ENCODE measurements at regions not wholly inside any gene's neighbourhood (a gene's known extent, or its start where the extent isn't known, plus 50 kb on each side); places are given as distances from the start of the nearest gene placed in this dataset.

DNA sequence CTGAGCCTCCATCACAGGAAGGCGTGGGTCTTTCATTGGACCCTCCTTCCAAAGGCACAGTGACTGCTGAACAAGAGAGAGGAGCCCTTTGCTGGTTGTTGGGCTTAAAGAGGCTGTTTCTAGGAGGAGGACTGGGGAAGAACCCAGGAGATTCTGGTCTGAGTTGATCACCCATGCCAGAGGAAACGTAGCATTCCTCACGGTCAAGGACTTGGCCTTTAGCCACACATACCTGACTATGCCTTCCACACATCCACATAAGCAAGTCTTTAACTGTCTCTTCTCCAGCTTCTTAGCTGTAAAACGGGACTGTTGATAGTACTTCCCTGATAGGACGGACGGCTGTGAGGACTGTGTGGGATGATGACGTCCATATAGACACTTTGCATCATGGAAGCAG is 149.8 kb upstream of the IRX3 start:
- Histone ChIP-seq H3K79me2 (replicated peaks; ENCODE audit: insufficient read depth) (no peaks in the 10 kb centered on the region), H3K9me2 (ENCODE audit: insufficient read depth) (0 out of 2 replicates have a peak, but pooled peaks cover 8% of the 10 kb centered on the region), H3K27ac (ENCODE audit: low read depth) (no peak overlapping the region), H2AFZ (no peak overlapping the region), H3K27me3 (ENCODE audit: insufficient read depth) (no peaks in the 10 kb centered on the region), H3K36me3 (ENCODE audit: insufficient read depth) (no peaks in the 10 kb centered on the region), H4K20me1 (replicated peaks; ENCODE audit: insufficient read depth) (no peaks in the 10 kb centered on the region), H3K4me1 (ENCODE audit: insufficient read depth) (no peaks in the 10 kb centered on the region), H3K4me2 (no peak overlapping the region), H3K4me3 (no peak overlapping the region), H3F3A (replicated peaks; ENCODE audit: low read depth) (no peaks in the 10 kb centered on the region)
- Mint-ChIP-seq H3K4me1 (no peaks in the 10 kb centered on the region), H3K27ac (no peak overlapping the region), H3K9me3 (no peaks in the 10 kb centered on the region; the same call in 2 of the 3 replicates), H3K36me3 (ENCODE audit: low read depth) (no peaks in the 10 kb centered on the region), H3K27me3 (ENCODE audit: insufficient read depth, low read depth, poor library complexity) (peaks cover 8% of the 10 kb centered on the region), H3K4me3 (no peak overlapping the region)
- TF ChIP-seq, protein P1, sequence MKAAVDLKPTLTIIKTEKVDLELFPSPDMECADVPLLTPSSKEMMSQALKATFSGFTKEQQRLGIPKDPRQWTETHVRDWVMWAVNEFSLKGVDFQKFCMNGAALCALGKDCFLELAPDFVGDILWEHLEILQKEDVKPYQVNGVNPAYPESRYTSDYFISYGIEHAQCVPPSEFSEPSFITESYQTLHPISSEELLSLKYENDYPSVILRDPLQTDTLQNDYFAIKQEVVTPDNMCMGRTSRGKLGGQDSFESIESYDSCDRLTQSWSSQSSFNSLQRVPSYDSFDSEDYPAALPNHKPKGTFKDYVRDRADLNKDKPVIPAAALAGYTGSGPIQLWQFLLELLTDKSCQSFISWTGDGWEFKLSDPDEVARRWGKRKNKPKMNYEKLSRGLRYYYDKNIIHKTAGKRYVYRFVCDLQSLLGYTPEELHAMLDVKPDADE (IDR thresholded peaks at IDR 0.05): no peak
- TF ChIP-seq ZNF114 (CRISPR knock-in tag; IDR thresholded peaks at IDR 0.05) (no peak), STAT1 (IDR thresholded peaks at IDR 0.05; ENCODE audit: unreplicated experiment) (no peak), ZNF462 (CRISPR knock-in tag; IDR thresholded peaks at IDR 0.05) (no peak), EZH2phosphoT487 (IDR thresholded peaks at IDR 0.05; ENCODE audit: unreplicated experiment) (no peak), JUNB (IDR thresholded peaks at IDR 0.05; ENCODE audit: unreplicated experiment) (no peak)
- no peak for DNase-seq (ENCODE audit: low spot score)
- no peak for ATAC-seq
